SK-N-SH (cell line): ENCODE measurements at regions not wholly inside any gene's neighbourhood (a gene's known extent, or its start where the extent isn't known, plus 50 kb on each side); places are given as distances from the start of the nearest gene placed in this dataset.
A peak's percentile ranks its signal among the peaks of the same experiment; 100 is the strongest.

Source experiments
- CTCF ChIA-PET: fragments of 300-600, 350-600 bp; formaldehyde crosslinking; extraction: SDS; loops from one replicate; lab custom pipeline; 2021; lab: Yijun Ruan, JAX
- POLR2A ChIA-PET: fragments of 350-600 bp; sonication (Branson Sonifier 250); formaldehyde crosslinking; extraction: SDS; loops from one replicate; lab custom pipeline; 2020; ENCODE audit warnings: antibody characterized with exemption, inconsistent platforms; lab: Yijun Ruan, JAX
- DNase-seq: peaks from one replicate; pipeline ENCODE4 v3.0.0; 2012
- H2AFZ ChIP-seq: fragments of 200-600 bp; sonication (generic); 2 replicates; pipeline ENCODE4 v1.8.1; 2016; ENCODE audit warnings: antibody characterized with exemption, mild to moderate bottlenecking, low read depth
- H3F3A ChIP-seq: fragments of 200-600 bp; sonication (generic); replicated peaks from 2 replicates; pipeline ENCODE3; 2016; ENCODE audit warnings: antibody characterized with exemption, mild to moderate bottlenecking; ENCODE audit not compliant: insufficient read depth
- H3K27ac ChIP-seq, 2 experiments: fragments of 200-500 bp in 1 of 2; fragments of 200-600 bp in 1 of 2; sonication (Bioruptor generic) in 1 of 2; sonication (generic), shearing (Covaris generic) in 1 of 2; 2 replicates each; pipeline versions ENCODE4 v1.5.1 to v1.6.1; 2014 to 2016; ENCODE audit warnings: low read depth in 2 of 2, inconsistent platforms in 1 of 2, low read length in 1 of 2, mild to moderate bottlenecking in 1 of 2, mixed read lengths in 1 of 2
- H3K27me3 ChIP-seq: fragments of 200-600 bp; sonication (generic), shearing (Covaris generic); 2 replicates; pipeline ENCODE4 v1.6.1; 2016; ENCODE audit warnings: mixed run types; ENCODE audit not compliant: insufficient read depth
- H3K36me3 ChIP-seq, 2 experiments: fragments of 200-500 bp in 1 of 2; fragments of 200-600 bp in 1 of 2; sonication (Bioruptor generic) in 1 of 2; sonication (generic) in 1 of 2; replicated peaks in 1 of 2; 2 replicates each; pipeline versions ENCODE3 to v1.5.1; 2014 to 2016; ENCODE audit warnings: low read length in 1 of 2, mild to moderate bottlenecking in 1 of 2; ENCODE audit not compliant: insufficient read depth in 2 of 2, control insufficient read depth in 1 of 2
- H3K4me1 ChIP-seq, 2 experiments: fragments of 200-500 bp in 1 of 2; fragments of 200-600 bp in 1 of 2; sonication (Bioruptor generic) in 1 of 2; sonication (generic), shearing (Covaris generic) in 1 of 2; 2 replicates each; pipeline versions ENCODE4 v1.5.1 to v1.6.1; 2014 to 2016; ENCODE audit warnings: low read depth in 1 of 2, low read length in 1 of 2, mixed run types in 1 of 2; ENCODE audit not compliant: insufficient read depth in 2 of 2, control insufficient read depth in 1 of 2
- H3K4me2 ChIP-seq: fragments of 200-600 bp; sonication (generic), shearing (Covaris generic); 2 replicates; pipeline ENCODE4 v1.6.1; 2017; ENCODE audit warnings: mixed run types
- H3K4me3 ChIP-seq, 2 experiments: fragments of 200-500 bp in 1 of 2; fragments of 200-600 bp in 1 of 2; sonication (Bioruptor generic) in 1 of 2; sonication (generic), shearing (Covaris generic) in 1 of 2; 2 replicates each; pipeline versions ENCODE4 v1.5.1 to v1.8.1; 2014 to 2016; ENCODE audit warnings: low read depth in 2 of 2, inconsistent platforms in 1 of 2, low read length in 1 of 2, mild to moderate bottlenecking in 1 of 2, mixed read lengths in 1 of 2, moderate library complexity in 1 of 2
- H3K79me2 ChIP-seq: fragments of 200-600 bp; sonication (generic); 2 replicates; pipeline ENCODE4 v1.8.1; 2017; ENCODE audit warnings: mild to moderate bottlenecking; ENCODE audit not compliant: insufficient read depth
- H3K9ac ChIP-seq: fragments of 200-600 bp; sonication (generic); 2 replicates; pipeline ENCODE4 v1.6.1; 2017; ENCODE audit warnings: mixed run types
- H3K9me2 ChIP-seq: fragments of 200-600 bp; sonication (generic); 2 replicates; pipeline ENCODE4 v1.6.1; 2017; ENCODE audit warnings: mixed run types
- H3K9me3 ChIP-seq: fragments of 200-600 bp; sonication (generic); 2 replicates; pipeline ENCODE4 v1.6.1; 2017; ENCODE audit warnings: mixed run types, mild to moderate bottlenecking, moderate library complexity
- H4K20me1 ChIP-seq: fragments of 200-600 bp; sonication (generic); 2 replicates; pipeline ENCODE4 v1.6.1; 2017; ENCODE audit warnings: mild to moderate bottlenecking, mixed run types; ENCODE audit not compliant: insufficient read depth
- CHD2 ChIP-seq: fragments of 150-350 bp; IDR thresholded peaks from 2 replicates; pipeline ENCODE4 v1.6.1; 2018; ENCODE audit warnings: low read length; ENCODE audit not compliant: partially characterized antibody
- EP300 ChIP-seq, 2 experiments: IDR thresholded peaks; 2 replicates each; pipeline versions ENCODE4 v1.4.0 to v1.6.1; 2012; ENCODE audit warnings: borderline replicate concordance in 1 of 2, low read depth in 1 of 2, low read length in 1 of 2
- FOXJ3 ChIP-seq: sonication (generic); formaldehyde crosslinking; IDR thresholded peaks from 2 replicates; pipeline ENCODE4 v1.5.1; 2020; ENCODE audit warnings: mild to moderate bottlenecking, missing genetic modification reagents
- FOXM1 ChIP-seq: IDR thresholded peaks from 2 replicates; pipeline ENCODE4 v1.4.0; 2012; ENCODE audit warnings: low read depth, mild to moderate bottlenecking
- GATA2 ChIP-seq: sonication (generic); formaldehyde crosslinking; IDR thresholded peaks from 2 replicates; pipeline ENCODE4 v1.5.0; 2020; ENCODE audit warnings: mild to moderate bottlenecking, missing genetic modification reagents
- JUND ChIP-seq: IDR thresholded peaks from 2 replicates; pipeline ENCODE4 v1.4.0; 2012
- NFIC ChIP-seq: IDR thresholded peaks from 2 replicates; pipeline ENCODE4 v1.4.0; 2012; ENCODE audit warnings: borderline replicate concordance
- POLR2AphosphoS5 ChIP-seq: IDR thresholded peaks from 2 replicates; pipeline ENCODE4 v1.6.1; 2012; ENCODE audit warnings: low read depth, low read length
- RAD21 ChIP-seq: IDR thresholded peaks from 2 replicates; pipeline ENCODE4 v1.6.1; 2012; ENCODE audit warnings: mild to moderate bottlenecking, low read length
- SIN3A ChIP-seq: IDR thresholded peaks from 2 replicates; pipeline ENCODE4 v1.6.1; 2012; ENCODE audit warnings: low read depth, mild to moderate bottlenecking, low read length, moderate library complexity, borderline replicate concordance
- SMC3 ChIP-seq: IDR thresholded peaks from 2 replicates; pipeline ENCODE4 v1.6.1; 2012; ENCODE audit warnings: low read depth, low read length, improper control_type of control experiment
- TCF12 ChIP-seq: IDR thresholded peaks from 2 replicates; pipeline ENCODE4 v1.4.0; 2012
- TEAD4 ChIP-seq: IDR thresholded peaks from 2 replicates; pipeline ENCODE4 v1.4.0; 2012; ENCODE audit warnings: mild to moderate bottlenecking, borderline replicate concordance; ENCODE audit not compliant: insufficient read depth
- USF1 ChIP-seq: IDR thresholded peaks from 2 replicates; pipeline ENCODE4 v1.4.0; 2012; ENCODE audit warnings: low read depth, borderline replicate concordance
- WGBS: methylation state at CpG from one replicate; pipeline ENCODE4 v1.1.6; 2017; ENCODE audit warnings: low lambda C conversion rate; 5-methylcytosine and 5-hydroxymethylcytosine counted together
- TF ChIP-seq, protein P1 (sequence below): IDR thresholded peaks from 2 replicates; pipeline ENCODE4 v1.4.0; 2012; ENCODE audit warnings: low read depth
- TF ChIP-seq, protein P2 (sequence below): IDR thresholded peaks from 2 replicates; pipeline ENCODE4 v1.6.1; 2012; ENCODE audit warnings: mild to moderate bottlenecking, low read depth, low read length, moderate library complexity
- TF ChIP-seq, protein P3 (sequence below): fragments of 150-350 bp; IDR thresholded peaks from 2 replicates; pipeline ENCODE4 v1.6.1; 2017; ENCODE audit warnings: antibody characterized with exemption, low read length, low read depth, borderline replicate concordance
- TF ChIP-seq, protein P4 (sequence below): fragments of 200-600 bp; sonication (generic); IDR thresholded peaks from 2 replicates; pipeline ENCODE4 v1.6.1; 2017; ENCODE audit warnings: antibody characterized with exemption, mild to moderate bottlenecking, moderate library complexity
- TF ChIP-seq, protein P5 (sequence below): fragments of 150-350 bp; IDR thresholded peaks from 2 replicates; pipeline ENCODE4 v1.6.1; 2016; ENCODE audit warnings: mild to moderate bottlenecking, low read depth, low read length

DNA sequence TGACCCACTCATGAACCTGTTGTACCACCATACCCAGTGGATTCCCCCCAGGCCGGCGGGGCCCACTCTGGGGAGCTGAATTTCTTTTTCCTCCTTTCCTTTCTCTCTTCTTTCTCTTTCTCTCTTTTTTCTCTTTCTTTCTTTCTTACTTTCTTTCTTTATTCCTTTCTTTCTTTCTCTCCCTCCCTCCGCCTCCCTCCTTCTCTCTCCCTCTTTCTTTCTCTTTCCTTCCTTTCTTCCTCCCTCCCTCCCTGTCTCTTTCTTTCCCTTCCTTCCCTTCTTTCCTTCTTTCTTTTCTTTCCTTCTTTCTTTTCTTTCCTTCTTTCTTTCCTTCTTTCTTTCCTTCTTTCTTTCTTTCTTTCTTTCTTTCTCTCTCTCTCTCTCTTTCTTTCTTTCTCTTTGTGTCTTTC lies 327.7 kb downstream of the ZNF536 start:
- Histone ChIP-seq H3K79me2 (no peaks in the 10 kb centered on the region), H4K20me1 (no peaks in the 10 kb centered on the region), H3F3A (no peaks in the 10 kb centered on the region), H3K36me3 (no peaks in the 10 kb centered on the region), H3K9me2 (no peaks in the 10 kb centered on the region), H3K4me2 (no peak overlapping the region), H3K4me3 (no peak overlapping the region), H2AFZ (no peak overlapping the region), H3K27me3 (no peaks in the 10 kb centered on the region), H3K9ac (no peak overlapping the region), H3K27ac (no peak overlapping the region), H3K9me3 (no peaks in the 10 kb centered on the region), H3K4me1 (peaks cover 0 to 9% of the 10 kb centered on the region in 2 experiments; a peak in 1 of 4 replicates)
- 44% methylated on average over 3 of the region's 3 CpGs for WGBS
- no peak for TF ChIP-seq NFIC
- TF ChIP-seq, protein P1, sequence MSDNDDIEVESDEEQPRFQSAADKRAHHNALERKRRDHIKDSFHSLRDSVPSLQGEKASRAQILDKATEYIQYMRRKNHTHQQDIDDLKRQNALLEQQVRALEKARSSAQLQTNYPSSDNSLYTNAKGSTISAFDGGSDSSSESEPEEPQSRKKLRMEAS, result no peak
- TF ChIP-seq FOXM1, result no peak
- ChIA-PET POLR2A (no interaction called here), CTCF (interaction anchor here (1.6 kb wide), 1 partner anchor 20 kb away, joined by 4 read pairs; no protein-coding TSS in a partner anchor)
- DNase-seq, result no peak

- H3K4me2 ChIP-seq, result no peak overlapping the region
- POLR2A ChIA-PET, result no interaction called here
- H3K9me2 ChIP-seq, result no peaks in the 10 kb centered on the region
- no peak overlapping the region for H2AFZ ChIP-seq
- H3K27me3 ChIP-seq, result no peaks in the 10 kb centered on the region; the same call in 1 of the 2 replicates
- DNase-seq, result peak; percentile 52
- no peak overlapping the region for H3K9ac ChIP-seq
- H3K27ac ChIP-seq, result no peak overlapping the region
- TF ChIP-seq FOXM1 (no peak), TCF12 (no peak), GATA2 (CRISPR knock-in tag) (no peak), FOXJ3 (CRISPR knock-in tag) (no peak), POLR2AphosphoS5 (no peak), SMC3 (0 out of 2 replicates have a peak, but pooled peaks have one; percentile 4), TEAD4 (no peak), RAD21 (peak; percentile 47), USF1 (no peak), CHD2 (no peak), SIN3A (no peak), JUND (no peak), EP300 (IDR thresholded peaks at IDR 0.05; ENCODE audit: borderline replicate concordance in 1 of 2, low read depth in 1 of 2, low read length in 1 of 2) (no peak)
- TF ChIP-seq, protein P2, sequence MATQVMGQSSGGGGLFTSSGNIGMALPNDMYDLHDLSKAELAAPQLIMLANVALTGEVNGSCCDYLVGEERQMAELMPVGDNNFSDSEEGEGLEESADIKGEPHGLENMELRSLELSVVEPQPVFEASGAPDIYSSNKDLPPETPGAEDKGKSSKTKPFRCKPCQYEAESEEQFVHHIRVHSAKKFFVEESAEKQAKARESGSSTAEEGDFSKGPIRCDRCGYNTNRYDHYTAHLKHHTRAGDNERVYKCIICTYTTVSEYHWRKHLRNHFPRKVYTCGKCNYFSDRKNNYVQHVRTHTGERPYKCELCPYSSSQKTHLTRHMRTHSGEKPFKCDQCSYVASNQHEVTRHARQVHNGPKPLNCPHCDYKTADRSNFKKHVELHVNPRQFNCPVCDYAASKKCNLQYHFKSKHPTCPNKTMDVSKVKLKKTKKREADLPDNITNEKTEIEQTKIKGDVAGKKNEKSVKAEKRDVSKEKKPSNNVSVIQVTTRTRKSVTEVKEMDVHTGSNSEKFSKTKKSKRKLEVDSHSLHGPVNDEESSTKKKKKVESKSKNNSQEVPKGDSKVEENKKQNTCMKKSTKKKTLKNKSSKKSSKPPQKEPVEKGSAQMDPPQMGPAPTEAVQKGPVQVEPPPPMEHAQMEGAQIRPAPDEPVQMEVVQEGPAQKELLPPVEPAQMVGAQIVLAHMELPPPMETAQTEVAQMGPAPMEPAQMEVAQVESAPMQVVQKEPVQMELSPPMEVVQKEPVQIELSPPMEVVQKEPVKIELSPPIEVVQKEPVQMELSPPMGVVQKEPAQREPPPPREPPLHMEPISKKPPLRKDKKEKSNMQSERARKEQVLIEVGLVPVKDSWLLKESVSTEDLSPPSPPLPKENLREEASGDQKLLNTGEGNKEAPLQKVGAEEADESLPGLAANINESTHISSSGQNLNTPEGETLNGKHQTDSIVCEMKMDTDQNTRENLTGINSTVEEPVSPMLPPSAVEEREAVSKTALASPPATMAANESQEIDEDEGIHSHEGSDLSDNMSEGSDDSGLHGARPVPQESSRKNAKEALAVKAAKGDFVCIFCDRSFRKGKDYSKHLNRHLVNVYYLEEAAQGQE, result no peak
- TF ChIP-seq, protein P3, sequence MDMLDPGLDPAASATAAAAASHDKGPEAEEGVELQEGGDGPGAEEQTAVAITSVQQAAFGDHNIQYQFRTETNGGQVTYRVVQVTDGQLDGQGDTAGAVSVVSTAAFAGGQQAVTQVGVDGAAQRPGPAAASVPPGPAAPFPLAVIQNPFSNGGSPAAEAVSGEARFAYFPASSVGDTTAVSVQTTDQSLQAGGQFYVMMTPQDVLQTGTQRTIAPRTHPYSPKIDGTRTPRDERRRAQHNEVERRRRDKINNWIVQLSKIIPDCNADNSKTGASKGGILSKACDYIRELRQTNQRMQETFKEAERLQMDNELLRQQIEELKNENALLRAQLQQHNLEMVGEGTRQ, result no peak
- TF ChIP-seq, protein P4, sequence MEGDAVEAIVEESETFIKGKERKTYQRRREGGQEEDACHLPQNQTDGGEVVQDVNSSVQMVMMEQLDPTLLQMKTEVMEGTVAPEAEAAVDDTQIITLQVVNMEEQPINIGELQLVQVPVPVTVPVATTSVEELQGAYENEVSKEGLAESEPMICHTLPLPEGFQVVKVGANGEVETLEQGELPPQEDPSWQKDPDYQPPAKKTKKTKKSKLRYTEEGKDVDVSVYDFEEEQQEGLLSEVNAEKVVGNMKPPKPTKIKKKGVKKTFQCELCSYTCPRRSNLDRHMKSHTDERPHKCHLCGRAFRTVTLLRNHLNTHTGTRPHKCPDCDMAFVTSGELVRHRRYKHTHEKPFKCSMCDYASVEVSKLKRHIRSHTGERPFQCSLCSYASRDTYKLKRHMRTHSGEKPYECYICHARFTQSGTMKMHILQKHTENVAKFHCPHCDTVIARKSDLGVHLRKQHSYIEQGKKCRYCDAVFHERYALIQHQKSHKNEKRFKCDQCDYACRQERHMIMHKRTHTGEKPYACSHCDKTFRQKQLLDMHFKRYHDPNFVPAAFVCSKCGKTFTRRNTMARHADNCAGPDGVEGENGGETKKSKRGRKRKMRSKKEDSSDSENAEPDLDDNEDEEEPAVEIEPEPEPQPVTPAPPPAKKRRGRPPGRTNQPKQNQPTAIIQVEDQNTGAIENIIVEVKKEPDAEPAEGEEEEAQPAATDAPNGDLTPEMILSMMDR, result no peak
- TF ChIP-seq, protein P5, sequence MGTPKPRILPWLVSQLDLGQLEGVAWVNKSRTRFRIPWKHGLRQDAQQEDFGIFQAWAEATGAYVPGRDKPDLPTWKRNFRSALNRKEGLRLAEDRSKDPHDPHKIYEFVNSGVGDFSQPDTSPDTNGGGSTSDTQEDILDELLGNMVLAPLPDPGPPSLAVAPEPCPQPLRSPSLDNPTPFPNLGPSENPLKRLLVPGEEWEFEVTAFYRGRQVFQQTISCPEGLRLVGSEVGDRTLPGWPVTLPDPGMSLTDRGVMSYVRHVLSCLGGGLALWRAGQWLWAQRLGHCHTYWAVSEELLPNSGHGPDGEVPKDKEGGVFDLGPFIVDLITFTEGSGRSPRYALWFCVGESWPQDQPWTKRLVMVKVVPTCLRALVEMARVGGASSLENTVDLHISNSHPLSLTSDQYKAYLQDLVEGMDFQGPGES, result no peak
- H3K4me3 ChIP-seq, result no peak overlapping the region; a peak in 1 of 4 replicates
- H3K4me1 ChIP-seq, result peaks cover 5 to 41% of the 10 kb centered on the region in 2 experiments; a peak in 3 of 4 replicates
- H3K79me2 ChIP-seq, result no peaks in the 10 kb centered on the region
- H3K9me3 ChIP-seq, result no peaks in the 10 kb centered on the region
- no peaks in the 10 kb centered on the region for H3F3A ChIP-seq
- H3K36me3 ChIP-seq, result no peaks in the 10 kb centered on the region
- 75% methylated on average over 5 of the region's 6 CpGs for WGBS
- CTCF ChIA-PET, result interaction anchor here (0.9 to 4.1 kb wide), 7 partner anchors 10 to 1528 kb away, joined by 3 to 28 read pairs (median 4); no protein-coding TSS in a partner anchor
- H4K20me1 ChIP-seq, result no peaks in the 10 kb centered on the region
Observed at GRCh38 chr19:30696514-30696913, 324.3 kb downstream of the ZNF536 start.
